Fibroblast of lung (primary cell): ENCODE measurements at regions not wholly inside any gene's neighbourhood (a gene's known extent, or its start where the extent isn't known, plus 50 kb on each side); places are given as distances from the start of the nearest gene placed in this dataset.

Source experiments
- EZH2 ChIP-seq: IDR thresholded peaks from 2 replicates; pipeline ENCODE4 v1.5.1; 2012; ENCODE audit warnings: low read length, control low read depth, mild to moderate bottlenecking; ENCODE audit errors: missing control alignments
- TF ChIP-seq, protein P1 (sequence below), 2 donors: IDR thresholded peaks in 1 of 2; conservative IDR thresholded peaks in 1 of 2; 1 replicate in 1 of 2; 2 replicates in 1 of 2; pipeline ENCODE4 v1.5.1; 2011 to 2012; ENCODE audit warnings: low read length in 2 of 2, control low read depth in 1 of 2, inconsistent platforms in 1 of 2, low read depth in 1 of 2, mild to moderate bottlenecking in 1 of 2

DNA sequence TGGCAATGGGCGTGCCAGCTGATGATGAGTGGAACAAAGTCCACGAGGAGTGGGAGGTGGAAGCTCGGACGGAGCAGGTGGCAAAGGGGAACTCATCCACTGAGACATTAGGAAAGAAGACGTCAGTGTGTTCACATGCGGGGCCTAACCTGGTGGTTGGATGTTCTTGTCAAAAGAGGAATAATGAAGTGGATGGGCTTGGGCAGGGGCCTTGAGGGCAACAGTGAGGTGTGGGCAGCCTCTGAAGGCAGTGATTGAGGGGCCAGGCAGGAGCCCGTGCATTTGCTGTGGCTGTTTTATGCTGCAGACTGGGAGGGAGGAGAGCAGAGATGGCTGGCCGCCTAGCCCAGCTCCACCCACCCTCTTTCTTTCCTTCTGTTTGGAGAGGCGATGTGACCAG lies 74.5 kb downstream of the LRRC30 start:
- TF ChIP-seq, protein P1, sequence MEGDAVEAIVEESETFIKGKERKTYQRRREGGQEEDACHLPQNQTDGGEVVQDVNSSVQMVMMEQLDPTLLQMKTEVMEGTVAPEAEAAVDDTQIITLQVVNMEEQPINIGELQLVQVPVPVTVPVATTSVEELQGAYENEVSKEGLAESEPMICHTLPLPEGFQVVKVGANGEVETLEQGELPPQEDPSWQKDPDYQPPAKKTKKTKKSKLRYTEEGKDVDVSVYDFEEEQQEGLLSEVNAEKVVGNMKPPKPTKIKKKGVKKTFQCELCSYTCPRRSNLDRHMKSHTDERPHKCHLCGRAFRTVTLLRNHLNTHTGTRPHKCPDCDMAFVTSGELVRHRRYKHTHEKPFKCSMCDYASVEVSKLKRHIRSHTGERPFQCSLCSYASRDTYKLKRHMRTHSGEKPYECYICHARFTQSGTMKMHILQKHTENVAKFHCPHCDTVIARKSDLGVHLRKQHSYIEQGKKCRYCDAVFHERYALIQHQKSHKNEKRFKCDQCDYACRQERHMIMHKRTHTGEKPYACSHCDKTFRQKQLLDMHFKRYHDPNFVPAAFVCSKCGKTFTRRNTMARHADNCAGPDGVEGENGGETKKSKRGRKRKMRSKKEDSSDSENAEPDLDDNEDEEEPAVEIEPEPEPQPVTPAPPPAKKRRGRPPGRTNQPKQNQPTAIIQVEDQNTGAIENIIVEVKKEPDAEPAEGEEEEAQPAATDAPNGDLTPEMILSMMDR (conservative IDR thresholded peaks at IDR 0.05 in 1 of 2, IDR thresholded peaks at IDR 0.05 in 1 of 2; ENCODE audit: low read depth in 1 of 2, low read length in 2 of 2), result no peak
- TF ChIP-seq EZH2, result no peak
